ENCODE measurements at regions not wholly inside any gene's neighbourhood (a gene's known extent, or its start where the extent isn't known, plus 50 kb on each side); places are given as distances from the start of the nearest gene placed in this dataset.

GRCh38 chr20:60242836-60243505 lies 284.7 kb downstream of the CDH26 start:
- TF ChIP-seq CTCF (IDR thresholded peaks at IDR 0.05; ENCODE audit: control insufficient read depth, extremely low read depth, insufficient read depth): no peak
- no peak for DNase-seq (ENCODE audit: low read depth)

DNA sequence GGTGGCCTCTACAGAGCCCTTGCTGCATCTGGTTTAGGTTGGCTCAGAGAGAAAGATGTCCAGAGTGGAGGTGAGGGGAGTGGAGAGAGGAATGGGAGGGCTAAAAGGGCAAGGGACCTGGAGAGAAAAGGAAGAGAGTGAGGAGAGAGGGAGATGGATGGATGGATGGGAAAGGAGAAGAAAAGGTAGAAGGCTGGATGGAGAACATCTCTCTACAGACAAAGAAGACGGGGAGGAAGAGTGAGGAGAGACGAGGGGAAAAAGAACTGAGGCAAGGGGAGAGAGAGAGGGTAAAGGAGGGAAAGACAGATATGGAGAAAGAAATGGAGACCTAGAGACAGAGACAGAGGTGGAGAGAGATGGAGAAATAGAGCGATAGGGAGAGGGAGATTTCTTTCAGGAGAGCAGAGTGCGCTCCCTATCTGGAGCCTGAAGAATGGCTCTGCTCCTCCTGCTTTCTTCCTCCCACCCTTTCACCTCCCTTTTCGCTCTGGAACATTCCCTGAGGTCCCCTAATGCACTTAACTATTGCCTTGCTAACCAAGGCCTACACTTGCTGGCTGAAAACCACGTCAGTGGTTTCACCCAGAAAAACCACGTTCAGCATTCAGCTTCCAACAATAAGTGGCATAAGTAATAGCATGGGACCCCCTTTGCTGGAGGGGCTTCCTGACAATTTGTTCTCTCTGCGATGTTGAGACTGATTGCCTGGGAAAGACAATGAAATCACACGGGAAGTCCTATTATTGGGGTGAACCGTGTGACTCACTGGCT lies 286.3 kb downstream of the CDH26 start:
- H3K4me3 ChIP-seq (ENCODE audit: low read depth, low read length): no peak overlapping the region
- no peak for DNase-seq (ENCODE audit: low read depth)
- no peak for TF ChIP-seq CTCF (IDR thresholded peaks at IDR 0.05; ENCODE audit: control insufficient read depth, extremely low read depth, insufficient read depth)

More at GRCh38 chr20:60242836-60243505, 284.7 kb downstream of the CDH26 start:
- H3K4me3 ChIP-seq (ENCODE audit: low read depth, low read length): no peak overlapping the region

DNA sequence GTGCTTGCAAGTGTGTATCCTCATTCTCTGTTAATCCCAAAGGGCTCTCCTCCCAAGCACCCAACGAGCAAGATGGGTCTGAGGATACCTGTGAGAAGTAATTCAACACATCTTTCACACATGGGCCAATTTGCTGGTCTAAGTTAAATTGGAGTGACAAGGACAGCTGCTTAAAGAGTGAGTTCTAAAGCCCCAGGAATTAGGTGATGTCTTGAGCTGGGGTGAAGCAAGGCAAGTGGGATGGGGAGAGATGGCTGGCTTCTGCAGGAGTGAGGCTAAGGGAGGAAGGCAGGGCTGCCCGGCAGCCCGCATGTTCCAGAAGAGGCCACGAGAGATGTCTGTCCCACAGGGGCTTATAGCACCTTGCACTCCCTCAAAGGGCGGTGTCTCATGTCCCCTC lies 288.5 kb downstream of the CDH26 start:
- no peak for TF ChIP-seq CTCF (IDR thresholded peaks at IDR 0.05; ENCODE audit: control insufficient read depth, extremely low read depth, insufficient read depth)
- no peak overlapping the region for H3K4me3 ChIP-seq (ENCODE audit: low read depth, low read length)
- no peak for DNase-seq (ENCODE audit: low read depth)

GRCh38 chr20:60249436-60249835 lies 291.2 kb downstream of the CDH26 start:
- no peak overlapping the region for H3K4me3 ChIP-seq (ENCODE audit: low read depth, low read length)
- no peak for TF ChIP-seq CTCF (IDR thresholded peaks at IDR 0.05; ENCODE audit: control insufficient read depth, extremely low read depth, insufficient read depth)
- no peak for DNase-seq (ENCODE audit: low read depth)

DNA sequence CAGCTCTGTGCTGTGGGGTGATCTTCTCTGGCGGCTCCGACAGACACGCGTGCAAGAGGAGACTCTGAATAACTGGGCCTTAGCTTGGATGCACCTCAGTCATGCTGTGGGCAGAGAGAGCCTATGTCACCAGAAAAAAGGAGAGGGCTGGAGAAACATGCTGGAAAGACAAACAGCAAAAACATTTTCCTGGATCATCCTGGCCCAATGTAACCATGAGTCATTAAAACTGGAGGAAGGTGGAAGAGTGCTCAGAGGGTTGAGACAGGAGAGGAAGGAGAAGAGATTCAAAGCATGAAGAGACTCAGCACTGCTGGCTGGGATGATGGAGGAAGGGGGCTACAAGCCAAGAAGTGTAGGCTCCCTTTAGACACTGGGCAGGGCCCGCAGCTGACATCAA lies 292.0 kb downstream of the CDH26 start:
- no peak for TF ChIP-seq CTCF (IDR thresholded peaks at IDR 0.05; ENCODE audit: control insufficient read depth, extremely low read depth, insufficient read depth)
- DNase-seq (ENCODE audit: low read depth): no peak
- no peak overlapping the region for H3K4me3 ChIP-seq (ENCODE audit: low read depth, low read length)

GRCh38 chr20:60252866-60253265 lies 294.6 kb downstream of the CDH26 start:
- TF ChIP-seq CTCF (IDR thresholded peaks at IDR 0.05; ENCODE audit: control insufficient read depth, extremely low read depth, insufficient read depth): no peak
- DNase-seq (ENCODE audit: low read depth): no peak
- H3K4me3 ChIP-seq (ENCODE audit: low read depth, low read length): no peak overlapping the region
